Right hindlimb (tissue), 1 donor: ENCODE measurements at regions not wholly inside any gene's neighbourhood (a gene's known extent, or its start where the extent isn't known, plus 50 kb on each side); places are given as distances from the start of the nearest gene placed in this dataset.

Source experiments
- DNase-seq: peaks from one replicate; pipeline ENCODE4 v3.0.0-alpha.2; 2018

GRCh38 chr10:2980791-2981360, 86.5 kb upstream of the PFKP start:
- DNase-seq, result no peak

GRCh38 chr10:2980116-2980515, 87.2 kb upstream of the PFKP start:
- no peak for DNase-seq

GRCh38 chr10:2979306-2979705, 88.0 kb upstream of the PFKP start:
- no peak for DNase-seq

- no peak for DNase-seq
Observed at GRCh38 chr10:2978574-2979273, 88.6 kb upstream of the PFKP start.

- no peak for DNase-seq
Observed at GRCh38 chr10:2978111-2978510, 89.2 kb upstream of the PFKP start.

GRCh38 chr10:2974503-2975207, 92.7 kb upstream of the PFKP start:
- no peak for DNase-seq

- DNase-seq, result no peak
Observed at GRCh38 chr10:2974083-2974482, 93.3 kb upstream of the PFKP start.

GRCh38 chr10:2972810-2973209, 94.5 kb upstream of the PFKP start:
- DNase-seq, result no peak

- no peak for DNase-seq
Observed at GRCh38 chr10:2972216-2972615, 95.1 kb upstream of the PFKP start.

GRCh38 chr10:2970190-2970823, 97.0 kb upstream of the PFKP start:
- DNase-seq, result no peak

- no peak for DNase-seq
Observed at GRCh38 chr10:2968401-2969058, 98.8 kb upstream of the PFKP start.

- DNase-seq, result no peak
Observed at GRCh38 chr10:2966134-2966533, 101.2 kb upstream of the PFKP start.

GRCh38 chr10:2964632-2965296, 102.6 kb upstream of the PFKP start:
- DNase-seq, result no peak

- no peak for DNase-seq
Observed at GRCh38 chr10:2963889-2964631, 103.3 kb upstream of the PFKP start.

GRCh38 chr10:2962194-2962593, 105.2 kb upstream of the PFKP start:
- no peak for DNase-seq

GRCh38 chr10:2958659-2959058, 108.7 kb upstream of the PFKP start:
- no peak for DNase-seq

GRCh38 chr10:2957785-2958184, 109.6 kb upstream of the PFKP start:
- no peak for DNase-seq

GRCh38 chr10:2955064-2955463, 112.3 kb upstream of the PFKP start:
- DNase-seq, result no peak

- no peak for DNase-seq
Observed at GRCh38 chr10:2953495-2953894, 113.9 kb upstream of the PFKP start.

- no peak for DNase-seq
Observed at GRCh38 chr10:2951235-2951835, 116.0 kb upstream of the PFKP start.

GRCh38 chr10:2950546-2950945, 116.8 kb upstream of the PFKP start:
- DNase-seq, result no peak

- no peak for DNase-seq
Observed at GRCh38 chr10:2949948-2950354, 117.4 kb upstream of the PFKP start.
